Smooth muscle cell (in vitro differentiated cells): ENCODE measurements at regions not wholly inside any gene's neighbourhood (a gene's known extent, or its start where the extent isn't known, plus 50 kb on each side); places are given as distances from the start of the nearest gene placed in this dataset.

ENCODE experiments used
- DNase-seq: peaks from one replicate; lab custom pipeline; 2025; ENCODE audit not compliant: unreplicated experiment; lab: John Stamatoyannopoulos, UW
- H2AFZ ChIP-seq: fragments of 200-600 bp; sonication (generic); 2 replicates; pipeline ENCODE4 v1.6.0; 2016; ENCODE audit warnings: antibody characterized with exemption, low read depth, mild to moderate bottlenecking
- H3F3A ChIP-seq: fragments of 200-600 bp; sonication (generic); 2 replicates; pipeline ENCODE4 v1.6.0; 2017; ENCODE audit warnings: antibody characterized with exemption, low read depth
- H3K27ac ChIP-seq: fragments of 200-600 bp; sonication (generic); 2 replicates; pipeline ENCODE4 v1.5.1; 2016; ENCODE audit warnings: low read depth, mild to moderate bottlenecking
- H3K27me3 ChIP-seq: fragments of 200-600 bp; sonication (generic); 2 replicates; pipeline ENCODE4 v1.6.1; 2016; ENCODE audit warnings: low read depth, mild to moderate bottlenecking
- H3K36me3 ChIP-seq: fragments of 200-600 bp; sonication (generic); 2 replicates; pipeline ENCODE4 v1.5.1; 2016; ENCODE audit warnings: low read depth
- H3K4me1 ChIP-seq: fragments of 200-600 bp; sonication (generic); 2 replicates; pipeline ENCODE4 v1.5.1; 2016; ENCODE audit warnings: low read depth
- H3K4me2 ChIP-seq: fragments of 200-600 bp; sonication (generic); 2 replicates; pipeline ENCODE4 v1.6.0; 2016; ENCODE audit warnings: mild to moderate bottlenecking
- H3K4me3 ChIP-seq: fragments of 200-600 bp; sonication (generic); 2 replicates; pipeline ENCODE4 v1.5.1; 2016; ENCODE audit warnings: mild to moderate bottlenecking
- H3K79me2 ChIP-seq: fragments of 200-600 bp; sonication (generic); 2 replicates; pipeline ENCODE4 v1.6.0; 2016; ENCODE audit warnings: low read depth, mild to moderate bottlenecking
- H3K9ac ChIP-seq: fragments of 200-600 bp; sonication (generic); 2 replicates; pipeline ENCODE4 v1.6.0; 2016; ENCODE audit warnings: low read depth
- H3K9me3 ChIP-seq: fragments of 200-600 bp; sonication (generic); replicated peaks from 2 replicates; pipeline ENCODE4 v1.5.1; 2016; ENCODE audit warnings: low read depth
- H4K20me1 ChIP-seq: fragments of 200-600 bp; sonication (generic); 2 replicates; pipeline ENCODE4 v1.6.0; 2016; ENCODE audit warnings: low read depth
- CTCF ChIP-seq: fragments of 200-600 bp; sonication (generic); IDR thresholded peaks from 2 replicates; pipeline ENCODE4 v1.5.1; 2017; ENCODE audit warnings: borderline replicate concordance, mild to moderate bottlenecking, antibody characterized with exemption; ENCODE audit not compliant: insufficient read depth, poor library complexity, severe bottlenecking
- WGBS: methylation state at CpG from one replicate; pipeline ENCODE4 v1.1.7; 2016; ENCODE audit warnings: low lambda C conversion rate; 5-methylcytosine and 5-hydroxymethylcytosine counted together

- H3F3A ChIP-seq: no peaks in the 10 kb centered on the region
- no peak for DNase-seq
- H3K9ac ChIP-seq: no peak overlapping the region
- no peak overlapping the region for H3K27ac ChIP-seq
- H3K79me2 ChIP-seq: no peaks in the 10 kb centered on the region
- no peak for TF ChIP-seq CTCF
- no peak overlapping the region for H3K4me2 ChIP-seq
- H3K9me3 ChIP-seq: no peaks in the 10 kb centered on the region
- H3K4me1 ChIP-seq: no peaks in the 10 kb centered on the region
- H3K4me3 ChIP-seq: no peak overlapping the region
- 79% methylated on average over 1 of the region's 1 CpG for WGBS
- no peaks in the 10 kb centered on the region for H4K20me1 ChIP-seq
- H3K27me3 ChIP-seq: no peaks in the 10 kb centered on the region
- H2AFZ ChIP-seq: no peak overlapping the region
- no peaks in the 10 kb centered on the region for H3K36me3 ChIP-seq
These were observed 528.8 kb upstream of the GRAMD2B start for GRCh38 chr5:125894383-125894782.

GRCh38 chr5:125896368-125896767, 526.8 kb upstream of the GRAMD2B start:
- H3K27me3 ChIP-seq: no peaks in the 10 kb centered on the region
- H3K36me3 ChIP-seq: no peaks in the 10 kb centered on the region
- no peak for TF ChIP-seq CTCF
- no peak overlapping the region for H3K9ac ChIP-seq
- no peak overlapping the region for H3K4me3 ChIP-seq
- no peak overlapping the region for H3K27ac ChIP-seq
- H2AFZ ChIP-seq: no peak overlapping the region
- H3F3A ChIP-seq: no peaks in the 10 kb centered on the region
- H3K79me2 ChIP-seq: no peaks in the 10 kb centered on the region
- H3K4me2 ChIP-seq: no peak overlapping the region
- WGBS: 61% methylated on average over 3 of the region's 3 CpGs
- no peaks in the 10 kb centered on the region for H4K20me1 ChIP-seq
- no peak for DNase-seq
- H3K9me3 ChIP-seq: no peaks in the 10 kb centered on the region
- no peaks in the 10 kb centered on the region for H3K4me1 ChIP-seq

GRCh38 chr5:125897089-125897488, 526.1 kb upstream of the GRAMD2B start:
- Histone ChIP-seq H3K9ac (no peak overlapping the region), H3K79me2 (no peaks in the 10 kb centered on the region), H3K27ac (no peak overlapping the region), H2AFZ (no peak overlapping the region), H3K4me3 (no peak overlapping the region), H3K9me3 (no peaks in the 10 kb centered on the region), H3K27me3 (no peaks in the 10 kb centered on the region), H3F3A (no peaks in the 10 kb centered on the region), H3K36me3 (no peaks in the 10 kb centered on the region), H3K4me2 (no peak overlapping the region), H4K20me1 (no peaks in the 10 kb centered on the region), H3K4me1 (no peaks in the 10 kb centered on the region)
- TF ChIP-seq CTCF: no peak
- no peak for DNase-seq

GRCh38 chr5:125898851-125899405, 524.3 kb upstream of the GRAMD2B start:
- WGBS: 95% methylated on average over 2 of the region's 2 CpGs
- Histone ChIP-seq H3K27me3 (no peaks in the 10 kb centered on the region), H3K36me3 (no peaks in the 10 kb centered on the region), H3F3A (no peaks in the 10 kb centered on the region), H3K4me1 (no peaks in the 10 kb centered on the region), H3K9ac (no peak overlapping the region), H3K27ac (no peak overlapping the region), H2AFZ (no peak overlapping the region), H3K4me2 (no peak overlapping the region), H3K79me2 (no peaks in the 10 kb centered on the region), H4K20me1 (no peaks in the 10 kb centered on the region), H3K4me3 (no peak overlapping the region), H3K9me3 (no peaks in the 10 kb centered on the region)
- DNase-seq: no peak
- no peak for TF ChIP-seq CTCF
